ENCODE measurements at regions not wholly inside any gene's neighbourhood (a gene's known extent, or its start where the extent isn't known, plus 50 kb on each side); places are given as distances from the start of the nearest gene placed in this dataset.

- Histone ChIP-seq H3K4me2 (ENCODE audit: low read depth, low read length) (no peak overlapping the region), H3K4me1 (ENCODE audit: insufficient read depth, low read length) (no peaks in the 10 kb centered on the region), H3K79me2 (ENCODE audit: insufficient read depth, low read length) (no peaks in the 10 kb centered on the region), H3K36me3 (replicated peaks in 1 of 2; ENCODE audit: control insufficient read depth in 1 of 2, insufficient read depth in 2 of 2, low read length in 2 of 2) (no peaks in the 10 kb centered on the region), H2AFZ (ENCODE audit: low read length) (no peak overlapping the region), H3K9me3 (ENCODE audit: low read length) (peaks cover 72% of the 10 kb centered on the region), H3K4me3 (replicated peaks in 1 of 3; ENCODE audit: insufficient read depth in 1 of 3, low read depth in 2 of 3, low read length in 3 of 3) (no peak overlapping the region), H4K20me1 (ENCODE audit: insufficient read depth, low read length) (no peaks in the 10 kb centered on the region), H3K27ac (ENCODE audit: extremely low read length, insufficient read depth, low read length) (no peak overlapping the region), H3K27me3 (ENCODE audit: control insufficient read depth in 1 of 2, insufficient read depth in 2 of 2, low read length in 2 of 2) (no peaks in the 10 kb centered on the region), H3K9ac (ENCODE audit: insufficient read depth, low read depth, low read length) (no peak overlapping the region)
- POLR2A ChIA-PET = no interaction called here
- intact Hi-C loops (cut with micrococcal nuclease; ENCODE audit: unreplicated experiment) (no loop called here), in situ Hi-C loops (cut with HindIII; ENCODE audit: extremely low pct_ligation_motif_present, low pct_unique_long_range_greater_than_20kb) (no loop called here)
- no peak for FAIRE-seq
- BruUV-seq (replicated peaks) = no TSS peak
- ATAC-seq = no peak
- no peak for DNase-seq (ENCODE audit: low spot score)
- CTCF ChIA-PET (ENCODE audit: low intra/inter-chr PET ratio, low total read pairs) = no interaction called here
- 5% methylated on average over 3 of the region's 3 CpGs for WGBS (ENCODE audit: low lambda C conversion rate)
- TF ChIP-seq ZNF296 (CRISPR knock-in tag; conservative IDR thresholded peaks at IDR 0.05) = no peak
- TF ChIP-seq MTF1 (CRISPR knock-in tag; IDR thresholded peaks at IDR 0.05) = no peak
- TF ChIP-seq ZFP36 (IDR thresholded peaks at IDR 0.05; ENCODE audit: borderline replicate concordance, low read depth, low read length, partially characterized antibody) = no peak
- TF ChIP-seq, protein P1, sequence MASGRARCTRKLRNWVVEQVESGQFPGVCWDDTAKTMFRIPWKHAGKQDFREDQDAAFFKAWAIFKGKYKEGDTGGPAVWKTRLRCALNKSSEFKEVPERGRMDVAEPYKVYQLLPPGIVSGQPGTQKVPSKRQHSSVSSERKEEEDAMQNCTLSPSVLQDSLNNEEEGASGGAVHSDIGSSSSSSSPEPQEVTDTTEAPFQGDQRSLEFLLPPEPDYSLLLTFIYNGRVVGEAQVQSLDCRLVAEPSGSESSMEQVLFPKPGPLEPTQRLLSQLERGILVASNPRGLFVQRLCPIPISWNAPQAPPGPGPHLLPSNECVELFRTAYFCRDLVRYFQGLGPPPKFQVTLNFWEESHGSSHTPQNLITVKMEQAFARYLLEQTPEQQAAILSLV (CRISPR knock-in tag; IDR thresholded peaks at IDR 0.05; ENCODE audit: borderline replicate concordance) = no peak
- TF ChIP-seq KDM2A (CRISPR knock-in tag; IDR thresholded peaks at IDR 0.05; ENCODE audit: borderline replicate concordance, low read depth) = no peak
- no peak for TF ChIP-seq EZH2 (conservative IDR thresholded peaks at IDR 0.05; ENCODE audit: low read depth, low read length)
- TF ChIP-seq TCF7 (IDR thresholded peaks at IDR 0.05; ENCODE audit: low read depth) = no peak
- TF ChIP-seq ZNF34 (CRISPR knock-in tag; IDR thresholded peaks at IDR 0.05; ENCODE audit: borderline replicate concordance) = no peak
- TF ChIP-seq ZSCAN20 (CRISPR knock-in tag; IDR thresholded peaks at IDR 0.05; ENCODE audit: borderline replicate concordance) = no peak
- TF ChIP-seq, protein P2, sequence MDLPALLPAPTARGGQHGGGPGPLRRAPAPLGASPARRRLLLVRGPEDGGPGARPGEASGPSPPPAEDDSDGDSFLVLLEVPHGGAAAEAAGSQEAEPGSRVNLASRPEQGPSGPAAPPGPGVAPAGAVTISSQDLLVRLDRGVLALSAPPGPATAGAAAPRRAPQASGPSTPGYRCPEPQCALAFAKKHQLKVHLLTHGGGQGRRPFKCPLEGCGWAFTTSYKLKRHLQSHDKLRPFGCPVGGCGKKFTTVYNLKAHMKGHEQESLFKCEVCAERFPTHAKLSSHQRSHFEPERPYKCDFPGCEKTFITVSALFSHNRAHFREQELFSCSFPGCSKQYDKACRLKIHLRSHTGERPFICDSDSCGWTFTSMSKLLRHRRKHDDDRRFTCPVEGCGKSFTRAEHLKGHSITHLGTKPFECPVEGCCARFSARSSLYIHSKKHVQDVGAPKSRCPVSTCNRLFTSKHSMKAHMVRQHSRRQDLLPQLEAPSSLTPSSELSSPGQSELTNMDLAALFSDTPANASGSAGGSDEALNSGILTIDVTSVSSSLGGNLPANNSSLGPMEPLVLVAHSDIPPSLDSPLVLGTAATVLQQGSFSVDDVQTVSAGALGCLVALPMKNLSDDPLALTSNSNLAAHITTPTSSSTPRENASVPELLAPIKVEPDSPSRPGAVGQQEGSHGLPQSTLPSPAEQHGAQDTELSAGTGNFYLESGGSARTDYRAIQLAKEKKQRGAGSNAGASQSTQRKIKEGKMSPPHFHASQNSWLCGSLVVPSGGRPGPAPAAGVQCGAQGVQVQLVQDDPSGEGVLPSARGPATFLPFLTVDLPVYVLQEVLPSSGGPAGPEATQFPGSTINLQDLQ (CRISPR knock-in tag; IDR thresholded peaks at IDR 0.05) = no peak
- no peak for TF ChIP-seq RFX1 (IDR thresholded peaks at IDR 0.05)
- TF ChIP-seq, protein P3, sequence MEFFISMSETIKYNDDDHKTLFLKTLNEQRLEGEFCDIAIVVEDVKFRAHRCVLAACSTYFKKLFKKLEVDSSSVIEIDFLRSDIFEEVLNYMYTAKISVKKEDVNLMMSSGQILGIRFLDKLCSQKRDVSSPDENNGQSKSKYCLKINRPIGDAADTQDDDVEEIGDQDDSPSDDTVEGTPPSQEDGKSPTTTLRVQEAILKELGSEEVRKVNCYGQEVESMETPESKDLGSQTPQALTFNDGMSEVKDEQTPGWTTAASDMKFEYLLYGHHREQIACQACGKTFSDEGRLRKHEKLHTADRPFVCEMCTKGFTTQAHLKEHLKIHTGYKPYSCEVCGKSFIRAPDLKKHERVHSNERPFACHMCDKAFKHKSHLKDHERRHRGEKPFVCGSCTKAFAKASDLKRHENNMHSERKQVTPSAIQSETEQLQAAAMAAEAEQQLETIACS (CRISPR knock-in tag; IDR thresholded peaks at IDR 0.05) = no peak
- no peak for TF ChIP-seq SP4 (CRISPR knock-in tag; IDR thresholded peaks at IDR 0.05)
- TF ChIP-seq SKI (IDR thresholded peaks at IDR 0.05; ENCODE audit: partially characterized antibody) = no peak
- TF ChIP-seq, protein P4, sequence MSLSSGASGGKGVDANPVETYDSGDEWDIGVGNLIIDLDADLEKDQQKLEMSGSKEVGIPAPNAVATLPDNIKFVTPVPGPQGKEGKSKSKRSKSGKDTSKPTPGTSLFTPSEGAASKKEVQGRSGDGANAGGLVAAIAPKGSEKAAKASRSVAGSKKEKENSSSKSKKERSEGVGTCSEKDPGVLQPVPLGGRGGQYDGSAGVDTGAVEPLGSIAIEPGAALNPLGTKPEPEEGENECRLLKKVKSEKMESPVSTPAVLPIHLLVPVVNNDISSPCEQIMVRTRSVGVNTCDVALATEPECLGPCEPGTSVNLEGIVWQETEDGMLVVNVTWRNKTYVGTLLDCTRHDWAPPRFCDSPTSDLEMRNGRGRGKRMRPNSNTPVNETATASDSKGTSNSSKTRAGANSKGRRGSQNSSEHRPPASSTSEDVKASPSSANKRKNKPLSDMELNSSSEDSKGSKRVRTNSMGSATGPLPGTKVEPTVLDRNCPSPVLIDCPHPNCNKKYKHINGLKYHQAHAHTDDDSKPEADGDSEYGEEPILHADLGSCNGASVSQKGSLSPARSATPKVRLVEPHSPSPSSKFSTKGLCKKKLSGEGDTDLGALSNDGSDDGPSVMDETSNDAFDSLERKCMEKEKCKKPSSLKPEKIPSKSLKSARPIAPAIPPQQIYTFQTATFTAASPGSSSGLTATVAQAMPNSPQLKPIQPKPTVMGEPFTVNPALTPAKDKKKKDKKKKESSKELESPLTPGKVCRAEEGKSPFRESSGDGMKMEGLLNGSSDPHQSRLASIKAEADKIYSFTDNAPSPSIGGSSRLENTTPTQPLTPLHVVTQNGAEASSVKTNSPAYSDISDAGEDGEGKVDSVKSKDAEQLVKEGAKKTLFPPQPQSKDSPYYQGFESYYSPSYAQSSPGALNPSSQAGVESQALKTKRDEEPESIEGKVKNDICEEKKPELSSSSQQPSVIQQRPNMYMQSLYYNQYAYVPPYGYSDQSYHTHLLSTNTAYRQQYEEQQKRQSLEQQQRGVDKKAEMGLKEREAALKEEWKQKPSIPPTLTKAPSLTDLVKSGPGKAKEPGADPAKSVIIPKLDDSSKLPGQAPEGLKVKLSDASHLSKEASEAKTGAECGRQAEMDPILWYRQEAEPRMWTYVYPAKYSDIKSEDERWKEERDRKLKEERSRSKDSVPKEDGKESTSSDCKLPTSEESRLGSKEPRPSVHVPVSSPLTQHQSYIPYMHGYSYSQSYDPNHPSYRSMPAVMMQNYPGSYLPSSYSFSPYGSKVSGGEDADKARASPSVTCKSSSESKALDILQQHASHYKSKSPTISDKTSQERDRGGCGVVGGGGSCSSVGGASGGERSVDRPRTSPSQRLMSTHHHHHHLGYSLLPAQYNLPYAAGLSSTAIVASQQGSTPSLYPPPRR (CRISPR knock-in tag; IDR thresholded peaks at IDR 0.05; ENCODE audit: borderline replicate concordance) = no peak
Observed at GRCh38 chr1:106613068-106613467, 443.4 kb upstream of the PRMT6 start.
